ENCODE measurements at regions not wholly inside any gene's neighbourhood (a gene's known extent, or its start where the extent isn't known, plus 50 kb on each side); places are given as distances from the start of the nearest gene placed in this dataset.
"Not testable (repeated sequence)": the region's sequence is repeated elsewhere in the genome, so short reads cannot be mapped to it uniquely, and the experiment has no call there.

DNA sequence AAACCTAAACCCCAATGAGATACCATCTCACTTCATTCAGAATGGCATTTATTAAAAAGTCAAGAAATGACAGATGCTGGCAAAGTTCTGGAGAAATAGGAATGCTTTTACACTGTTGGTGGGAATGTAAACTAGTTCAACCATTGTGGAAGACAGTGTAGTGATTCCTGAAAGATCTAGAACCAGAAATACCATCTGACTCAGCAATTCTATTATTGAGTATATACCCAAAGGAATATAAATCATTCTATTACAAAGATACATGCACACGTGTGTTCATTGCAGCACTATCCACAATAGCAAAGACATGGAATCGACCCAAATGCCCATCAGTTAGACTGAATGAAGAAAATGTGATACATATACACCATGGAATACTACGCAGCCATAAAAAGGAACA is 109.6 kb upstream of the PRKG2 start:
- not testable (repeated sequence) for TF ChIP-seq FOXP2 (optimal IDR thresholded peaks at IDR 0.05; ENCODE audit: control extremely low read depth, extremely low read length, insufficient read depth); POLR2AphosphoS5 (IDR thresholded peaks at IDR 0.05; ENCODE audit: borderline replicate concordance, low read depth, low read length); EZH2 (IDR thresholded peaks at IDR 0.05)

Data from SK-N-MC (cell line).